CD14-positive monocyte (primary cell): ENCODE measurements at regions not wholly inside any gene's neighbourhood (a gene's known extent, or its start where the extent isn't known, plus 50 kb on each side); places are given as distances from the start of the nearest gene placed in this dataset.
"Not testable (repeated sequence)": the region's sequence is repeated elsewhere in the genome, so short reads cannot be mapped to it uniquely, and the experiment has no call there.

Source experiments
- DNase-seq, 3 donors: peaks; one replicate each; pipeline ENCODE4 v3.0.0-alpha.2; 2011 to 2022
- H2AFZ ChIP-seq: 2 replicates; pipeline ENCODE4 v1.6.0; 2012; ENCODE audit warnings: mild to moderate bottlenecking, low read depth, low read length, inconsistent platforms; ENCODE audit not compliant: insufficient read depth, poor library complexity, severe bottlenecking
- H3K27ac ChIP-seq, 2 donors: 1 replicate in 1 of 2; 2 replicates in 1 of 2; pipeline ENCODE4 v1.5.1; 2012 to 2013; ENCODE audit warnings: low read length in 2 of 2, control low read depth in 1 of 2, inconsistent platforms in 1 of 2, low read depth in 1 of 2, mild to moderate bottlenecking in 1 of 2
- H3K27me3 ChIP-seq, 2 donors: one replicate each; pipeline versions ENCODE4 v1.6.0 to v1.6.1; 2011 to 2013; ENCODE audit warnings: low read length in 2 of 2; ENCODE audit not compliant: control insufficient read depth in 2 of 2, insufficient read depth in 2 of 2
- H3K36me3 ChIP-seq, 2 donors: replicated peaks in 1 of 2; 1 replicate in 1 of 2; 2 replicates in 1 of 2; pipeline versions ENCODE4 v1.5.1 to v1.6.1; 2012 to 2013; ENCODE audit warnings: low read length in 2 of 2, control low read depth in 1 of 2, inconsistent platforms in 1 of 2, mild to moderate bottlenecking in 1 of 2; ENCODE audit not compliant: insufficient read depth in 2 of 2, control insufficient read depth in 1 of 2
- H3K4me1 ChIP-seq, 2 donors: 1 replicate in 1 of 2; 2 replicates in 1 of 2; pipeline versions ENCODE4 v1.5.1 to v1.6.1; 2012 to 2013; ENCODE audit warnings: low read length in 2 of 2, control low read depth in 1 of 2, inconsistent platforms in 1 of 2, mild to moderate bottlenecking in 1 of 2, moderate library complexity in 1 of 2; ENCODE audit not compliant: insufficient read depth in 2 of 2, control insufficient read depth in 1 of 2
- H3K4me2 ChIP-seq: replicated peaks from 2 replicates; pipeline ENCODE3; 2012; ENCODE audit warnings: low read length, moderate library complexity, mild to moderate bottlenecking; ENCODE audit not compliant: poor library complexity, severe bottlenecking; ENCODE audit errors: extremely low read depth
- H3K4me3 ChIP-seq, 3 experiments: fragments of 200-600 bp in 1 of 3; sonication (generic) in 1 of 3; replicated peaks in 1 of 3; 1 replicate in 2 of 3; 2 replicates in 1 of 3; pipeline ENCODE4 v1.5.1; 2011 to 2013; ENCODE audit warnings: low read length in 3 of 3, mild to moderate bottlenecking in 3 of 3, control low read depth in 2 of 3, low read depth in 2 of 3, inconsistent platforms in 1 of 3, moderate library complexity in 1 of 3
- H3K79me2 ChIP-seq: 2 replicates; pipeline ENCODE4 v1.6.0; 2012; ENCODE audit warnings: mild to moderate bottlenecking, control low read depth, inconsistent platforms, low read length, moderate library complexity; ENCODE audit not compliant: insufficient read depth
- H3K9ac ChIP-seq: 2 replicates; pipeline ENCODE4 v1.6.0; 2017; ENCODE audit warnings: low read length, mild to moderate bottlenecking; ENCODE audit not compliant: insufficient read depth, poor library complexity, severe bottlenecking
- H3K9me3 ChIP-seq, 2 donors: replicated peaks in 1 of 2; 1 replicate in 1 of 2; 2 replicates in 1 of 2; pipeline versions ENCODE4 v1.5.1 to v1.6.1; 2012 to 2013; ENCODE audit warnings: low read length in 2 of 2, control low read depth in 1 of 2; ENCODE audit not compliant: control insufficient read depth in 1 of 2, insufficient read depth in 1 of 2
- H4K20me1 ChIP-seq: 2 replicates; pipeline ENCODE4 v1.6.0; 2012; ENCODE audit warnings: mild to moderate bottlenecking, low read length, control low read depth, moderate library complexity; ENCODE audit not compliant: insufficient read depth
- H3K27ac Mint-ChIP-seq, 7 donors: one replicate each; pipeline ENCODE4 v1.8.0; 2020; ENCODE audit warnings: mild to moderate bottlenecking in 7 of 7, mixed read lengths in 7 of 7, moderate library complexity in 6 of 7, inconsistent platforms in 2 of 7
- H3K27me3 Mint-ChIP-seq, 3 donors: one replicate each; pipeline ENCODE4 v1.8.0; 2021 to 2022; ENCODE audit warnings: low read depth in 3 of 3, mild to moderate bottlenecking in 3 of 3, mixed read lengths in 3 of 3, moderate library complexity in 3 of 3, inconsistent platforms in 1 of 3
- H3K36me3 Mint-ChIP-seq, 2 donors: one replicate each; pipeline ENCODE4 v1.8.0; 2020; ENCODE audit warnings: mixed read lengths in 2 of 2, inconsistent platforms in 1 of 2, mild to moderate bottlenecking in 1 of 2
- H3K4me1 Mint-ChIP-seq: one replicate; pipeline ENCODE4 v1.8.0; 2020; ENCODE audit warnings: mild to moderate bottlenecking, mixed read lengths
- H3K4me3 Mint-ChIP-seq, 2 donors: one replicate each; pipeline ENCODE4 v1.8.0; 2020; ENCODE audit warnings: mild to moderate bottlenecking in 2 of 2, mixed read lengths in 2 of 2, moderate library complexity in 1 of 2
- H3K9me3 Mint-ChIP-seq, 7 donors: one replicate each; pipeline ENCODE4 v1.8.0; 2020 to 2022; ENCODE audit warnings: mixed read lengths in 7 of 7, mild to moderate bottlenecking in 6 of 7, moderate library complexity in 6 of 7, inconsistent platforms in 2 of 7
- WGBS: methylation state at CpG from one replicate; pipeline ENCODE4 v1.1.5; 2013; ENCODE audit warnings: missing lambda C conversion rate; ENCODE audit not compliant: insufficient coverage; 5-methylcytosine and 5-hydroxymethylcytosine counted together
- intact Hi-C, 2 donors: fragments of 100-400 bp; cut with micrococcal nuclease; formaldehyde crosslinking; loops; one replicate each; pipeline versions ENCODE4 v1.15.0 to v1.15.1; 2023
- TF ChIP-seq, protein P1 (sequence below): fragments of 200-600 bp; IDR thresholded peaks from one replicate; pipeline ENCODE4 v1.8.0; 2022; ENCODE audit warnings: antibody characterized with exemption, mild to moderate bottlenecking

DNA sequence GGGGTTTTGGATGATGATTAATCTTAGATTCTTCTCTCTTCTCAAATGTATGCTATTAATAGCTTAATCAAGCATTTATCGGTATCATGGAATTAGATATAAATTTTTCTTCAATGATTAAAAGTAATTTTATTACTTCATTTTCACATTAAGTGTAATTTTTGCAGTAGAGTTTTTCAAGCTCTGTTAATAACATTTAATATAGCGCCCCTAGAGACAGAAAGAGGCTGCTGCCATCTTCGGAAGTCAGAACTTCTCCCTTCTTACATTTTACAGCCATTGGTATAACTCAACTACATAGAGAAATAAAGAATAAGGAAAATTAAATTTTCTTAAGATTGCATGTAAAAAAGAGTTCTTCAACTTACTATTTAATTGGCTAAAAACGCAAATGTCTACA, 540.3 kb downstream of the GABRG2 start:
- H3K36me3 Mint-ChIP-seq = no peaks in the 10 kb centered on the region
- Histone ChIP-seq H3K79me2 (no peaks in the 10 kb centered on the region), H3K4me3 (no peak overlapping the region), H2AFZ (no peak overlapping the region), H3K36me3 (no peaks in the 10 kb centered on the region), H3K27ac (no peak overlapping the region), H3K9me3 (peaks cover 0 to 11% of the 10 kb centered on the region in 2 donors), H3K9ac (no peak overlapping the region), H4K20me1 (no peaks in the 10 kb centered on the region), H3K27me3 (no peaks in the 10 kb centered on the region), H3K4me2 (no peak overlapping the region), H3K4me1 (no peaks in the 10 kb centered on the region)
- H3K27me3 Mint-ChIP-seq = no peaks in the 10 kb centered on the region
- intact Hi-C loops = no loop called here
- peaks cover 0 to 11% (median 6%) of the 10 kb centered on the region in 7 donors for H3K9me3 Mint-ChIP-seq
- H3K4me1 Mint-ChIP-seq = no peaks in the 10 kb centered on the region
- DNase-seq = no peak
- H3K4me3 Mint-ChIP-seq = no peak overlapping the region
- no peak overlapping the region for H3K27ac Mint-ChIP-seq
- no CpG with 5 or more reads among the region's 4 CpGs for WGBS
- TF ChIP-seq, protein P1, sequence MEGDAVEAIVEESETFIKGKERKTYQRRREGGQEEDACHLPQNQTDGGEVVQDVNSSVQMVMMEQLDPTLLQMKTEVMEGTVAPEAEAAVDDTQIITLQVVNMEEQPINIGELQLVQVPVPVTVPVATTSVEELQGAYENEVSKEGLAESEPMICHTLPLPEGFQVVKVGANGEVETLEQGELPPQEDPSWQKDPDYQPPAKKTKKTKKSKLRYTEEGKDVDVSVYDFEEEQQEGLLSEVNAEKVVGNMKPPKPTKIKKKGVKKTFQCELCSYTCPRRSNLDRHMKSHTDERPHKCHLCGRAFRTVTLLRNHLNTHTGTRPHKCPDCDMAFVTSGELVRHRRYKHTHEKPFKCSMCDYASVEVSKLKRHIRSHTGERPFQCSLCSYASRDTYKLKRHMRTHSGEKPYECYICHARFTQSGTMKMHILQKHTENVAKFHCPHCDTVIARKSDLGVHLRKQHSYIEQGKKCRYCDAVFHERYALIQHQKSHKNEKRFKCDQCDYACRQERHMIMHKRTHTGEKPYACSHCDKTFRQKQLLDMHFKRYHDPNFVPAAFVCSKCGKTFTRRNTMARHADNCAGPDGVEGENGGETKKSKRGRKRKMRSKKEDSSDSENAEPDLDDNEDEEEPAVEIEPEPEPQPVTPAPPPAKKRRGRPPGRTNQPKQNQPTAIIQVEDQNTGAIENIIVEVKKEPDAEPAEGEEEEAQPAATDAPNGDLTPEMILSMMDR = no peak

DNA sequence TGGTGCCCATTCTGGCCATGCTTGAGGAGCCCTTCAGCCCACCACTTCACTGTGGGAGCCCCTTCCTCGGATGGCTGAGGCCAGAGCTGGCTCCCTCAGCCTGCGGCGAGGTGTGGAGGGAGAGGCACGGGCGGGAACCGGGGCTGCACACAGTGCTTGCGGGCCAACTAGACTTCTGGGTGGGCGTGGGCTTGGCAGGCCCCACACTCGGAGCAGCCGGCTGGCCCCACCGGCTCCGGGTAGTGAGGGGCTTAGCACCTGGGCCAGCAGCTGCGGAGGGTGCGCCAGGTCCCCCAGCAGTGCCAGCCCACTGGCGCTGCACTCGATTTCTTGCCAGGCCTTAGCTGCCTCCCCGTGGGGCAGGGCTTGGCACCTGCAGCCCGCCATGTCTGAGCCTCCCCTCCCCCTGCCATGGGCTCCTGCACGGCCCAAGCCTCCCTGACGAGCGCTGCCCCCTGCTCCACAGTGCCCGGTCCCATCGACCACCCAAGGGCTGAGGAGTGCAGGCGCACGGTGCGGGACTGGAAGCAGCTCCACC, 554.2 kb downstream of the GABRG2 start:
- H3K4me3 ChIP-seq, H3K4me2 ChIP-seq, H3K27me3 Mint-ChIP-seq, intact Hi-C loops, H3K4me1 Mint-ChIP-seq, H2AFZ ChIP-seq, H4K20me1 ChIP-seq, H3K27me3 ChIP-seq, H3K27ac ChIP-seq, H3K4me3 Mint-ChIP-seq, H3K9ac ChIP-seq, H3K79me2 ChIP-seq, H3K4me1 ChIP-seq, H3K36me3 ChIP-seq, DNase-seq, H3K27ac Mint-ChIP-seq, H3K36me3 Mint-ChIP-seq: not testable (repeated sequence)
- 95% methylated on average over 22 of the region's 26 CpGs for WGBS
- H3K9me3 ChIP-seq = peaks cover 19 to 32% of the 10 kb centered on the region in 2 donors
- peaks cover 4 to 27% (median 15%) of the 10 kb centered on the region in 7 donors for H3K9me3 Mint-ChIP-seq
